Testis (tissue), 2 donors: ENCODE measurements at regions not wholly inside any gene's neighbourhood (a gene's known extent, or its start where the extent isn't known, plus 50 kb on each side); places are given as distances from the start of the nearest gene placed in this dataset.

Experiments used
- DNase-seq: peaks from one replicate; pipeline ENCODE4 v3.0.0-alpha.2; 2019
- H3K27ac ChIP-seq, 2 donors: fragments of 200-600 bp; sonication (generic); one replicate each; pipeline ENCODE4 v1.5.1; 2019
- H3K27me3 ChIP-seq: fragments of 200-600 bp; sonication (generic); one replicate; pipeline ENCODE4 v1.5.1; 2019
- H3K36me3 ChIP-seq: fragments of 200-600 bp; sonication (generic); one replicate; pipeline ENCODE4 v1.5.1; 2017; ENCODE audit warnings: low read depth; ENCODE audit errors: missing control alignments
- H3K4me1 ChIP-seq: fragments of 200-600 bp; sonication (generic); one replicate; pipeline ENCODE4 v1.5.1; 2019
- H3K4me3 ChIP-seq, 2 donors: fragments of 200-600 bp; sonication (generic); one replicate each; pipeline ENCODE4 v1.5.1; 2017 to 2019
- H3K9me3 ChIP-seq: fragments of 200-600 bp; sonication (generic); one replicate; pipeline ENCODE4 v1.5.1; 2017
- POLR2A ChIP-seq: fragments of 450-650 bp; IDR thresholded peaks from one replicate; pipeline ENCODE4 v1.6.1; 2017; ENCODE audit warnings: antibody characterized with exemption, mild to moderate bottlenecking, moderate library complexity
- WGBS, 2 donors: methylation state at CpG; one replicate each; pipeline ENCODE4 v1.1.5; 2018; 5-methylcytosine and 5-hydroxymethylcytosine counted together
- intact Hi-C: fragments of 100-400 bp; cut with DNase I; formaldehyde crosslinking; loops from one replicate; pipeline ENCODE4 v1.15.1; 2023; ENCODE audit warnings: low total_unique reads
- TF ChIP-seq, protein P1 (sequence below), 3 experiments: fragments of 450-650 bp in 2 of 3; fragments of 200-600 bp in 1 of 3; sonication (generic) in 1 of 3; IDR thresholded peaks; one replicate each; pipeline ENCODE4 v1.5.1; 2016 to 2019; ENCODE audit warnings: antibody characterized with exemption in 3 of 3, mild to moderate bottlenecking in 2 of 3, moderate library complexity in 1 of 3

GRCh38 chr4:144590020-144590419, 55.9 kb upstream of the HHIP start:
- intact Hi-C loops: no loop called here
- Histone ChIP-seq H3K27me3 (no peaks in the 10 kb centered on the region), H3K27ac (no peak overlapping the region), H3K4me3 (no peak overlapping the region), H3K9me3 (no peaks in the 10 kb centered on the region), H3K36me3 (no peaks in the 10 kb centered on the region), H3K4me1 (no peaks in the 10 kb centered on the region)
- whole genome bisulfite sequencing, 2 donors: 90 to 98% methylated on average over 1 of the region's 1 CpG
- DNase-seq: no peak
- TF ChIP-seq POLR2A: no peak
- TF ChIP-seq, protein P1, sequence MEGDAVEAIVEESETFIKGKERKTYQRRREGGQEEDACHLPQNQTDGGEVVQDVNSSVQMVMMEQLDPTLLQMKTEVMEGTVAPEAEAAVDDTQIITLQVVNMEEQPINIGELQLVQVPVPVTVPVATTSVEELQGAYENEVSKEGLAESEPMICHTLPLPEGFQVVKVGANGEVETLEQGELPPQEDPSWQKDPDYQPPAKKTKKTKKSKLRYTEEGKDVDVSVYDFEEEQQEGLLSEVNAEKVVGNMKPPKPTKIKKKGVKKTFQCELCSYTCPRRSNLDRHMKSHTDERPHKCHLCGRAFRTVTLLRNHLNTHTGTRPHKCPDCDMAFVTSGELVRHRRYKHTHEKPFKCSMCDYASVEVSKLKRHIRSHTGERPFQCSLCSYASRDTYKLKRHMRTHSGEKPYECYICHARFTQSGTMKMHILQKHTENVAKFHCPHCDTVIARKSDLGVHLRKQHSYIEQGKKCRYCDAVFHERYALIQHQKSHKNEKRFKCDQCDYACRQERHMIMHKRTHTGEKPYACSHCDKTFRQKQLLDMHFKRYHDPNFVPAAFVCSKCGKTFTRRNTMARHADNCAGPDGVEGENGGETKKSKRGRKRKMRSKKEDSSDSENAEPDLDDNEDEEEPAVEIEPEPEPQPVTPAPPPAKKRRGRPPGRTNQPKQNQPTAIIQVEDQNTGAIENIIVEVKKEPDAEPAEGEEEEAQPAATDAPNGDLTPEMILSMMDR (IDR thresholded peaks at IDR 0.05): no peak

DNA sequence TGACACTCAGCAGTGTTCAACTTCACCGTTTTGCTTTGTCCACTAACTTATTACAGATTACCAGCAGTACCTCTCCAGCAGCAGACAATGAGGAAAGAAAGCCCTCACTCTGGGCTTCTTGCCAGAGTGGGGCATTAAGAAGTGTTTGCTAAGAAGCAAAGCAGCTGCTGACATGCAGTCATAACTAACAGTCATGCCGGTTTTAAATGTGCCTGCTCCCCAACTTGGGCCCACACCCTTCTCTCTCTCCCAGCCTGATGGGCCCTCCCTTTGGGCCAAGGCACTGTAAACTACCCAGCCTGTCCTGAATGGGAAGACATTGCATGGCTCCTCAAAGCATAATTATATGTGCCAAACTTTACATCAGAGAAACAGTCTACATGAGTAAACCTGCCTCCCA, 54.6 kb upstream of the HHIP start:
- WGBS, 2 donors: 25 to 55% methylated on average over 2 of the region's 2 CpGs
- Histone ChIP-seq H3K4me3 (no peak overlapping the region), H3K27ac (no peak overlapping the region), H3K4me1 (no peaks in the 10 kb centered on the region), H3K27me3 (no peaks in the 10 kb centered on the region), H3K9me3 (no peaks in the 10 kb centered on the region), H3K36me3 (no peaks in the 10 kb centered on the region)
- intact Hi-C loops: no loop called here
- TF ChIP-seq, protein P1 (IDR thresholded peaks at IDR 0.05): no peak
- no peak for TF ChIP-seq POLR2A
- DNase-seq: no peak

- Histone ChIP-seq H3K27me3 (no peaks in the 10 kb centered on the region), H3K36me3 (no peaks in the 10 kb centered on the region), H3K27ac (no peak overlapping the region), H3K4me1 (no peaks in the 10 kb centered on the region), H3K9me3 (no peaks in the 10 kb centered on the region), H3K4me3 (no peak overlapping the region)
- TF ChIP-seq, protein P1 (IDR thresholded peaks at IDR 0.05): no peak
- TF ChIP-seq POLR2A: no peak
- intact Hi-C loops: no loop called here
- WGBS, 2 donors: 86% methylated on average over 2 of the region's 2 CpGs
- DNase-seq: no peak
These were observed 53.7 kb upstream of the HHIP start for GRCh38 chr4:144592264-144592663.

- intact Hi-C loops: no loop called here
- 59 to 71% methylated on average over 1 of the region's 1 CpG for WGBS, 2 donors
- no peak for TF ChIP-seq POLR2A
- TF ChIP-seq, protein P1 (IDR thresholded peaks at IDR 0.05): no peak
These were observed 51.4 kb upstream of the HHIP start for GRCh38 chr4:144594471-144594986.

DNA sequence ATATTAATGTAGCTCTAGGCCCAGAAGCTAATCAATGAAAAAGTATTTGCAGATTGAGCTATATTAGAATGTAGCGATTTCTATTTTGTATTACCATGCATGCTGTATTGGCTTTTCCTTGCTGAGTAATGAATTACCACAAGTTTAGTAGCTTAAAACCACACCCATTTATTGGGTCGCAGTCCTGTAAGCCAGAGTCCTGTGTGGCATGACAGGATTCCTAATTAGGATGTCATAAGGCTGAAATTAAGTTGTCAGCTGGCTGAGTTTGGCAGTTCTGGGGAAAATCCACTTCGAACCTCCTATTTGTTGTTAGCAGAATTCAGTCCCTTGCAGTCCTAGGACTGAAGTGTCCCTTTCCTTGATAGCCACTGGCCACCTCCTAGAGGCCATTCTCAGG, 50.3 kb upstream of the HHIP start:
- H3K9me3 ChIP-seq: no peaks in the 10 kb centered on the region
- TF ChIP-seq, protein P1 (IDR thresholded peaks at IDR 0.05): no peak
- no peak for TF ChIP-seq POLR2A
- intact Hi-C loops: no loop called here
- DNase-seq: no peak
- no peaks in the 10 kb centered on the region for H3K4me1 ChIP-seq
- no peak overlapping the region for H3K27ac ChIP-seq
- no peak overlapping the region for H3K4me3 ChIP-seq
- H3K36me3 ChIP-seq: no peaks in the 10 kb centered on the region
- WGBS, 2 donors: 97 to 100% methylated on average over 3 of the region's 3 CpGs
- H3K27me3 ChIP-seq: no peaks in the 10 kb centered on the region

More at GRCh38 chr4:144594471-144594986, 51.4 kb upstream of the HHIP start:
- H3K27ac ChIP-seq: no peak overlapping the region
- H3K36me3 ChIP-seq: no peaks in the 10 kb centered on the region
- no peak overlapping the region for H3K4me3 ChIP-seq
- H3K27me3 ChIP-seq: no peaks in the 10 kb centered on the region
- no peaks in the 10 kb centered on the region for H3K9me3 ChIP-seq
- H3K4me1 ChIP-seq: no peaks in the 10 kb centered on the region
- no peak for DNase-seq
